H1 (cell line): ENCODE measurements at regions not wholly inside any gene's neighbourhood (a gene's known extent, or its start where the extent isn't known, plus 50 kb on each side); places are given as distances from the start of the nearest gene placed in this dataset.

ENCODE experiments used
- CHD2 ChIP-seq: IDR thresholded peaks from 2 replicates; pipeline ENCODE4 v1.6.1; 2012; ENCODE audit warnings: low read length, improper control_type of control experiment
- CHD7 ChIP-seq: fragments of 300-600 bp; sonication (generic); IDR thresholded peaks from 2 replicates; pipeline ENCODE4 v1.7.1; 2012; ENCODE audit warnings: low read length, moderate library complexity, mild to moderate bottlenecking, inconsistent platforms; ENCODE audit not compliant: insufficient replicate concordance
- GTF2F1 ChIP-seq: IDR thresholded peaks from 2 replicates; pipeline ENCODE4 v1.6.1; 2012; ENCODE audit warnings: low read depth, low read length, improper control_type of control experiment, borderline replicate concordance
- JUND ChIP-seq: IDR thresholded peaks from 2 replicates; pipeline ENCODE4 v1.6.1; 2011; ENCODE audit warnings: mild to moderate bottlenecking, improper control_type of control experiment, low read length
- KDM1A ChIP-seq: fragments of 200-600, 300-600 bp; sonication (generic); IDR thresholded peaks from 2 replicates; pipeline ENCODE4 v1.7.1; 2016; ENCODE audit warnings: mild to moderate bottlenecking, low read length, borderline replicate concordance
- POLR2A ChIP-seq, 2 experiments: IDR thresholded peaks; 1 replicate in 1 of 2; 2 replicates in 1 of 2; pipeline ENCODE4 v1.6.1; 2011; ENCODE audit warnings: low read depth in 2 of 2, low read length in 2 of 2, mild to moderate bottlenecking in 2 of 2; ENCODE audit errors: control extremely low read depth in 1 of 2
- POU5F1 ChIP-seq: IDR thresholded peaks from 2 replicates; pipeline ENCODE4 v1.6.1; 2011; ENCODE audit warnings: low read depth, mild to moderate bottlenecking, low read length, moderate library complexity
- SP2 ChIP-seq: IDR thresholded peaks from 2 replicates; pipeline ENCODE4 v1.6.1; 2012; ENCODE audit warnings: mild to moderate bottlenecking, low read length, inconsistent platforms
- TAF7 ChIP-seq: optimal IDR thresholded peaks from 2 replicates; pipeline ENCODE3; 2011; ENCODE audit warnings: low read depth, mild to moderate bottlenecking, inconsistent platforms, low read length, moderate library complexity, borderline replicate concordance
- TEAD4 ChIP-seq: IDR thresholded peaks from 2 replicates; pipeline ENCODE4 v1.6.1; 2012; ENCODE audit warnings: low read depth, low read length, inconsistent platforms, mixed read lengths
- USF2 ChIP-seq: IDR thresholded peaks from 2 replicates; pipeline ENCODE4 v1.6.1; 2011; ENCODE audit warnings: low read length, improper control_type of control experiment
- YY1 ChIP-seq: IDR thresholded peaks from 2 replicates; pipeline ENCODE4 v1.6.1; 2011; ENCODE audit warnings: low read depth, mild to moderate bottlenecking, low read length

- TF ChIP-seq CHD7: no peak
- TF ChIP-seq POU5F1: no peak
- no peak for TF ChIP-seq POLR2A (IDR thresholded peaks at IDR 0.05; ENCODE audit: control extremely low read depth in 1 of 2, low read depth in 2 of 2, low read length in 2 of 2)
- no peak for TF ChIP-seq CHD2
- TF ChIP-seq YY1: no peak
- TF ChIP-seq SP2: no peak
- no peak for TF ChIP-seq TAF7
- no peak for TF ChIP-seq GTF2F1
- no peak for TF ChIP-seq JUND
- no peak for TF ChIP-seq KDM1A
- TF ChIP-seq TEAD4: no peak
- TF ChIP-seq USF2: no peak
Observed at GRCh38 chr11:127587511-127587910, 586.9 kb upstream of the KIRREL3 start (continued).
